K562 (cell line): ENCODE measurements at regions not wholly inside any gene's neighbourhood (a gene's known extent, or its start where the extent isn't known, plus 50 kb on each side); places are given as distances from the start of the nearest gene placed in this dataset.

Source experiments
- ATAC-seq: fragments of 200-7000 bp; cut with Tn5 transposase; 3 replicates; pipeline ENCODE4 v1.9.1; 2020; ENCODE audit warnings: moderate library complexity
- BruUV-seq: library from RNA; stranded (reverse); fragments of 400-500 nt; replicated peaks from 2 replicates; lab custom pipeline; 2021; lab: Mats Ljungman, UMichigan
- CTCF ChIA-PET: fragments of 300-600 bp; formaldehyde crosslinking; extraction: SDS; loops from one replicate; lab custom pipeline; 2021; ENCODE audit warnings: low intra/inter-chr PET ratio; lab: Yijun Ruan, JAX
- POLR2A ChIA-PET: fragments of 300-600, 350-650 bp; sonication (Branson Sonifier 250); formaldehyde crosslinking; extraction: SDS; loops from one replicate; lab custom pipeline; 2021; ENCODE audit warnings: antibody characterized with exemption, inconsistent platforms; lab: Yijun Ruan, JAX
- DNase-seq, 4 experiments: peaks; one replicate each; pipeline versions ENCODE4 v3.0.0 to v3.0.0-alpha.2; 2011 to 2018; ENCODE audit warnings: low spot score in 3 of 4, mixed read lengths in 3 of 4; ENCODE audit errors: extremely low read depth in 1 of 4
- FAIRE-seq: peaks from 2 replicates; lab custom pipeline; 2011; peaks lifted over from hg19 to GRCh38; lab: Jason Lieb, UNC
- H2AFZ ChIP-seq: 2 replicates; pipeline ENCODE4 v1.6.0; 2011; ENCODE audit warnings: low read depth, low read length, control low read depth, inconsistent platforms
- H3K27ac ChIP-seq: fragments of 200-600 bp; 3 replicates; pipeline ENCODE4 v1.8.0; 2011; ENCODE audit warnings: low read depth, mild to moderate bottlenecking, control low read depth, inconsistent platforms, low read length, moderate library complexity, mixed read lengths; ENCODE audit errors: extremely low read depth
- H3K27me3 ChIP-seq, 2 experiments: fragments of 300-600 bp in 1 of 2; 2 replicates in 1 of 2; 3 replicates in 1 of 2; pipeline versions ENCODE4 v1.6.0 to v1.8.0; 2011; ENCODE audit warnings: inconsistent platforms in 2 of 2, low read length in 2 of 2, mild to moderate bottlenecking in 1 of 2, mixed read lengths in 1 of 2, moderate library complexity in 1 of 2; ENCODE audit not compliant: control insufficient read depth in 2 of 2, insufficient read depth in 2 of 2
- H3K36me3 ChIP-seq: fragments of 300-600 bp; 3 replicates; pipeline ENCODE4 v1.8.0; 2011; ENCODE audit warnings: mild to moderate bottlenecking, low read length, inconsistent platforms; ENCODE audit not compliant: control insufficient read depth, insufficient read depth
- H3K4me1 ChIP-seq, 2 experiments: fragments of 200-600 bp in 1 of 2; replicated peaks in 1 of 2; 2 replicates in 1 of 2; 3 replicates in 1 of 2; pipeline versions ENCODE4 v1.5.1 to v1.8.0; 2011; ENCODE audit warnings: inconsistent platforms in 2 of 2, low read length in 2 of 2, mild to moderate bottlenecking in 1 of 2, mixed read lengths in 1 of 2, moderate library complexity in 1 of 2; ENCODE audit not compliant: control insufficient read depth in 2 of 2, insufficient read depth in 2 of 2
- H3K4me2 ChIP-seq: 2 replicates; pipeline ENCODE4 v1.6.1; 2011; ENCODE audit warnings: low read length, control low read depth, inconsistent platforms, mixed read lengths; ENCODE audit not compliant: insufficient read depth
- H3K4me3 ChIP-seq: fragments of 200-600 bp; sonication (generic), shearing (Covaris generic); 2 replicates; pipeline ENCODE4 v1.5.1; 2016; ENCODE audit warnings: control low read depth, inconsistent platforms
- H3K79me2 ChIP-seq: fragments of 200-600 bp; 3 replicates; pipeline ENCODE4 v1.8.0; 2011; ENCODE audit warnings: low read length, inconsistent platforms; ENCODE audit not compliant: control insufficient read depth, insufficient read depth
- H3K9ac ChIP-seq, 2 experiments: 2 replicates each; pipeline versions ENCODE4 v1.6.0 to v1.6.1; 2011; ENCODE audit warnings: low read depth in 2 of 2, low read length in 2 of 2, control low read depth in 1 of 2, inconsistent platforms in 1 of 2, mild to moderate bottlenecking in 1 of 2, mixed read lengths in 1 of 2; ENCODE audit not compliant: insufficient read depth in 1 of 2
- H3K9me1 ChIP-seq: one replicate; pipeline ENCODE4 v1.6.0; 2011; ENCODE audit warnings: inconsistent platforms, mild to moderate bottlenecking, low read length, moderate library complexity; ENCODE audit not compliant: control insufficient read depth, insufficient read depth
- H3K9me3 ChIP-seq: replicated peaks from 2 replicates; pipeline ENCODE4 v1.5.1; 2011; ENCODE audit warnings: low read depth, low read length, inconsistent platforms; ENCODE audit not compliant: control insufficient read depth, insufficient read depth
- H4K20me1 ChIP-seq: replicated peaks from 2 replicates; pipeline ENCODE4 v1.6.1; 2011; ENCODE audit warnings: low read length, inconsistent platforms, mixed read lengths; ENCODE audit not compliant: control insufficient read depth, insufficient read depth
- ASH1L ChIP-seq: fragments of 450-650 bp; IDR thresholded peaks from 2 replicates; pipeline ENCODE4 v1.6.1; 2018; ENCODE audit warnings: borderline replicate concordance, mild to moderate bottlenecking, low read depth; ENCODE audit not compliant: partially characterized antibody
- BDP1 ChIP-seq: IDR thresholded peaks from 3 replicates; pipeline ENCODE4 v1.6.1; 2011; ENCODE audit not compliant: insufficient read length, insufficient read depth
- FUS ChIP-seq: fragments of 200-400 bp; formaldehyde crosslinking; optimal IDR thresholded peaks from 2 replicates; pipeline ENCODE3; 2017; ENCODE audit warnings: low read depth, low read length
- ILK ChIP-seq: fragments of 450-650 bp; IDR thresholded peaks from 2 replicates; pipeline ENCODE4 v1.6.1; 2016; ENCODE audit warnings: missing genetic modification characterization, low read depth, mild to moderate bottlenecking, missing compliant biosample characterization, moderate library complexity, borderline replicate concordance
- MBD2 ChIP-seq: sonication (generic); IDR thresholded peaks from 2 replicates; pipeline ENCODE4 v1.6.1; 2016; ENCODE audit warnings: low read depth, borderline replicate concordance
- MCM3 ChIP-seq: fragments of 450-650 bp; IDR thresholded peaks from 2 replicates; pipeline ENCODE4 v1.6.1; 2016
- NFIC ChIP-seq: fragments of 450-650 bp; IDR thresholded peaks from 2 replicates; pipeline ENCODE4 v1.6.1; 2017; ENCODE audit warnings: mild to moderate bottlenecking, inconsistent platforms
- PHB2 ChIP-seq: fragments of 450-650 bp; IDR thresholded peaks from 2 replicates; pipeline ENCODE4 v1.6.1; 2017; ENCODE audit warnings: low read depth
- SIN3A ChIP-seq, 2 experiments: fragments of 150-350 bp in 1 of 2; IDR thresholded peaks; 2 replicates each; pipeline ENCODE4 v1.6.1; 2011 to 2016; ENCODE audit warnings: borderline replicate concordance in 2 of 2, low read depth in 2 of 2, low read length in 2 of 2, mild to moderate bottlenecking in 2 of 2, moderate library complexity in 2 of 2; ENCODE audit not compliant: control insufficient read depth in 1 of 2
- SNIP1 ChIP-seq: fragments of 450-650 bp; IDR thresholded peaks from 2 replicates; pipeline ENCODE4 v1.7.1; 2017; ENCODE audit warnings: low read depth, mild to moderate bottlenecking
- ZFP36 ChIP-seq: fragments of 150-350 bp; IDR thresholded peaks from 2 replicates; pipeline ENCODE4 v1.6.1; 2018; ENCODE audit warnings: low read length, low read depth; ENCODE audit not compliant: partially characterized antibody
- ZNF23 ChIP-seq: fragments of 250-450 bp; sonication (Bioruptor Pico); IDR thresholded peaks from 2 replicates; pipeline ENCODE4 v1.4.0; 2020; ENCODE audit warnings: mild to moderate bottlenecking
- WGBS: fragments of 100-300 bp; shearing (Covaris generic); methylation state at CpG from one replicate; pipeline ENCODE4 v1.1.6; 2016; ENCODE audit warnings: low coverage, mixed read lengths; ENCODE audit not compliant: insufficient coverage; ENCODE audit errors: missing lambda C conversion rate; 5-methylcytosine and 5-hydroxymethylcytosine counted together
- in situ Hi-C: fragments of 300-500 bp; cut with MboI; formaldehyde crosslinking; loops from 4 replicates; pipeline ENCODE4 v1.15.0; 2018; ENCODE audit warnings: inconsistent platforms, mixed read lengths
- intact Hi-C: fragments of 100-400 bp; cut with micrococcal nuclease; formaldehyde crosslinking; loops from 2 replicates; pipeline ENCODE4 v1.14.2; 2022
- TF ChIP-seq, protein P1 (sequence below): fragments of 250-450 bp; sonication (Bioruptor Pico); IDR thresholded peaks from 2 replicates; pipeline ENCODE4 v1.5.0; 2020; ENCODE audit warnings: mild to moderate bottlenecking
- TF ChIP-seq, protein P2 (sequence below): fragments of 450-650 bp; IDR thresholded peaks from 2 replicates; pipeline ENCODE4 v1.6.1; 2016; ENCODE audit warnings: low read depth

DNA sequence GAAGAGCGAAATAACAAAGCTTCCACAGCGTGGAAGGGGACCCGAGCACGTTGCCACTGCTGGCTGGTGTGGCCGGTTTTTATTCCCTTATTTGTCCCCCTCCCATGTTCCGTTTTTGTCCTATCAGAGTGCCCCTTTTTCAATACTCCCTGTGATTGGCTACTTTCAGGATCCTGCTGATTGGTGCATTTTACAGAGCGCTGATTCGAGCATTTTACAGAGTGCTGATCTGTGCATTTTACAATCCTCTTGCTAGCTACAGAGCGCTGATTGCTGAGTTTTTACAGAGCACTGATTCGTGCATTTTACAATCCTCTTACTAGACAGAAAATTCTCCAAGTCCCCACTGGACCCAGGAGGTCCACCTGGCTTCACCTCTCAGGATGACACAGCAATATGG lies 250.9 kb upstream of the EPHA5 start:
- ChIA-PET POLR2A (no interaction called here), CTCF (no interaction called here)
- FAIRE-seq = no peak
- no peak overlapping the region for H3K4me2 ChIP-seq
- H3K27me3 ChIP-seq = no peaks in the 10 kb centered on the region
- intact Hi-C loops (no loop called here), in situ Hi-C loops (no loop called here)
- no TSS peak for BruUV-seq
- no peak for ATAC-seq
- no peak overlapping the region for H3K4me3 ChIP-seq
- 2% methylated on average over 10 of the region's 10 CpGs for WGBS
- DNase-seq = no peak
- no peaks in the 10 kb centered on the region for H3K4me1 ChIP-seq
- H3K27ac ChIP-seq = no peak overlapping the region
- no peaks in the 10 kb centered on the region for H3K79me2 ChIP-seq
- H3K9ac ChIP-seq = no peak overlapping the region
- H3K9me1 ChIP-seq = no peaks in the 10 kb centered on the region
- H4K20me1 ChIP-seq = no peaks in the 10 kb centered on the region
- H3K36me3 ChIP-seq = no peaks in the 10 kb centered on the region
- no peaks in the 10 kb centered on the region for H3K9me3 ChIP-seq
- no peak overlapping the region for H2AFZ ChIP-seq
- TF ChIP-seq ZFP36 (no peak), SIN3A (IDR thresholded peaks at IDR 0.05; ENCODE audit: borderline replicate concordance in 2 of 2, control insufficient read depth in 1 of 2, low read depth in 2 of 2, low read length in 2 of 2) (no peak), MBD2 (no peak), PHB2 (no peak), ILK (tag) (no peak), ASH1L (no peak), ZNF23 (no peak), SNIP1 (no peak), FUS (no peak), NFIC (no peak), MCM3 (no peak), BDP1 (no peak)
- TF ChIP-seq, protein P1, sequence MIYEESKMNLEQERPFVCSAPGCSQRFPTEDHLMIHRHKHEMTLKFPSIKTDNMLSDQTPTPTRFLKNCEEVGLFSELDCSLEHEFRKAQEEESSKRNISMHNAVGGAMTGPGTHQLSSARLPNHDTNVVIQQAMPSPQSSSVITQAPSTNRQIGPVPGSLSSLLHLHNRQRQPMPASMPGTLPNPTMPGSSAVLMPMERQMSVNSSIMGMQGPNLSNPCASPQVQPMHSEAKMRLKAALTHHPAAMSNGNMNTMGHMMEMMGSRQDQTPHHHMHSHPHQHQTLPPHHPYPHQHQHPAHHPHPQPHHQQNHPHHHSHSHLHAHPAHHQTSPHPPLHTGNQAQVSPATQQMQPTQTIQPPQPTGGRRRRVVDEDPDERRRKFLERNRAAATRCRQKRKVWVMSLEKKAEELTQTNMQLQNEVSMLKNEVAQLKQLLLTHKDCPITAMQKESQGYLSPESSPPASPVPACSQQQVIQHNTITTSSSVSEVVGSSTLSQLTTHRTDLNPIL (CRISPR knock-in tag) = no peak
- TF ChIP-seq, protein P2, sequence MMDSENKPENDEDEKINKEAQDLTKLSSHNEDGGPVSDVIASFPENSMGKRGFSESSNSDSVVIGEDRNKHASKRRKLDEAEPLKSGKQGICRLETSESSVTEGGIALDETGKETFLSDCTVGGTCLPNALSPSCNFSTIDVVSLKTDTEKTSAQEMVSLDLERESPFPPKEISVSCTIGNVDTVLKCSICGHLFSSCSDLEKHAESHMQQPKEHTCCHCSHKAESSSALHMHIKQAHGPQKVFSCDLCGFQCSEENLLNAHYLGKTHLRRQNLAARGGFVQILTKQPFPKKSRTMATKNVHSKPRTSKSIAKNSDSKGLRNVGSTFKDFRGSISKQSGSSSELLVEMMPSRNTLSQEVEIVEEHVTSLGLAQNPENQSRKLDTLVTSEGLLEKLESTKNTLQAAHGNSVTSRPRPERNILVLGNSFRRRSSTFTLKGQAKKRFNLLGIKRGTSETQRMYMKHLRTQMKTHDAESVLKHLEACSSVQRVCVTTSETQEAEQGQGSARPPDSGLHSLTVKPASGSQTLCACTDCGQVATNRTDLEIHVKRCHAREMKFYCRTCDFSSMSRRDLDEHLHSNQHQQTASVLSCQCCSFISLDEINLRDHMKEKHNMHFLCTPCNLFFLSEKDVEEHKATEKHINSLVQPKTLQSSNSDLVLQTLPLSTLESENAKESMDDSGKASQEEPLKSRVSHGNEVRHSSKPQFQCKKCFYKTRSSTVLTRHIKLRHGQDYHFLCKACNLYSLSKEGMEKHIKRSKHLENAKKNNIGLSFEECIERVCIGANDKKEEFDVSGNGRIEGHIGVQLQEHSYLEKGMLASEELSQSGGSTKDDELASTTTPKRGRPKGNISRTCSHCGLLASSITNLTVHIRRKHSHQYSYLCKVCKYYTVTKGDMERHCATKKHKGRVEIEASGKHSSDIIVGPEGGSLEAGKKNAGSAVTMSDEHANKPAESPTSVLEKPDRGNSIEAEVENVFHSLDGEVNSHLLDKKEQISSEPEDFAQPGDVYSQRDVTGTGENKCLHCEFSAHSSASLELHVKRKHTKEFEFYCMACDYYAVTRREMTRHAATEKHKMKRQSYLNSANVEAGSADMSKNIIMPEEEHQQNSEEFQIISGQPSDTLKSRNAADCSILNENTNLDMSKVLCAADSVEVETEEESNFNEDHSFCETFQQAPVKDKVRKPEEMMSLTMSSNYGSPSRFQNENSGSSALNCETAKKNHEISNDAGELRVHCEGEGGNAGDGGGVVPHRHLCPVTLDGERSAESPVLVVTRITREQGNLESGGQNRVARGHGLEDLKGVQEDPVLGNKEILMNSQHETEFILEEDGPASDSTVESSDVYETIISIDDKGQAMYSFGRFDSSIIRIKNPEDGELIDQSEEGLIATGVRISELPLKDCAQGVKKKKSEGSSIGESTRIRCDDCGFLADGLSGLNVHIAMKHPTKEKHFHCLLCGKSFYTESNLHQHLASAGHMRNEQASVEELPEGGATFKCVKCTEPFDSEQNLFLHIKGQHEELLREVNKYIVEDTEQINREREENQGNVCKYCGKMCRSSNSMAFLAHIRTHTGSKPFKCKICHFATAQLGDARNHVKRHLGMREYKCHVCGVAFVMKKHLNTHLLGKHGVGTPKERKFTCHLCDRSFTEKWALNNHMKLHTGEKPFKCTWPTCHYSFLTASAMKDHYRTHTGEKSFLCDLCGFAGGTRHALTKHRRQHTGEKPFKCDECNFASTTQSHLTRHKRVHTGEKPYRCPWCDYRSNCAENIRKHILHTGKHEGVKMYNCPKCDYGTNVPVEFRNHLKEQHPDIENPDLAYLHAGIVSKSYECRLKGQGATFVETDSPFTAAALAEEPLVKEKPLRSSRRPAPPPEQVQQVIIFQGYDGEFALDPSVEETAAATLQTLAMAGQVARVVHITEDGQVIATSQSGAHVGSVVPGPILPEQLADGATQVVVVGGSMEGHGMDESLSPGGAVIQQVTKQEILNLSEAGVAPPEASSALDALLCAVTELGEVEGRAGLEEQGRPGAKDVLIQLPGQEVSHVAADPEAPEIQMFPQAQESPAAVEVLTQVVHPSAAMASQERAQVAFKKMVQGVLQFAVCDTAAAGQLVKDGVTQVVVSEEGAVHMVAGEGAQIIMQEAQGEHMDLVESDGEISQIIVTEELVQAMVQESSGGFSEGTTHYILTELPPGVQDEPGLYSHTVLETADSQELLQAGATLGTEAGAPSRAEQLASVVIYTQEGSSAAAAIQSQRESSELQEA = no peak
